Activated B cell treated with CpG ODN at 0.5 μM for 24 hours (primary cell): ENCODE measurements at regions not wholly inside any gene's neighbourhood (a gene's known extent, or its start where the extent isn't known, plus 50 kb on each side); places are given as distances from the start of the nearest gene placed in this dataset.

Source experiments
- ATAC-seq: fragments of 200-7000 bp; cut with Tn5 transposase; one replicate; pipeline ENCODE4 v1.10.0; 2021; ENCODE audit warnings: low read depth, mild to moderate bottlenecking, moderate library complexity
- CTCF ChIA-PET: fragments of 350-600 bp; sonication (Branson Sonifier 250); formaldehyde crosslinking; loops from one replicate; lab custom pipeline; 2021; ENCODE audit warnings: antibody characterized with exemption; lab: Charles Lee
- POLR2A ChIA-PET: fragments of 350-600 bp; sonication (Branson Sonifier 250); formaldehyde crosslinking; loops from one replicate; lab custom pipeline; 2021; ENCODE audit warnings: antibody characterized with exemption; lab: Charles Lee
- DNase-seq: peaks from one replicate; pipeline ENCODE4 v3.0.0; 2022
- H3K27ac Mint-ChIP-seq: one replicate; pipeline ENCODE4 v1.8.0; 2020; ENCODE audit warnings: mixed read lengths
- H3K27me3 Mint-ChIP-seq: one replicate; pipeline ENCODE4 v1.8.0; 2021; ENCODE audit warnings: mixed read lengths
- H3K36me3 Mint-ChIP-seq: one replicate; pipeline ENCODE4 v1.8.0; 2021; ENCODE audit warnings: low read depth, mixed read lengths
- H3K4me1 Mint-ChIP-seq: one replicate; pipeline ENCODE4 v1.8.0; 2021; ENCODE audit warnings: mixed read lengths
- H3K4me3 Mint-ChIP-seq: one replicate; pipeline ENCODE4 v1.8.0; 2020; ENCODE audit warnings: mild to moderate bottlenecking, mixed read lengths
- H3K9me3 Mint-ChIP-seq: one replicate; pipeline ENCODE4 v1.8.0; 2020; ENCODE audit warnings: mixed read lengths
- CTCF ChIP-seq: fragments of 200-600 bp; IDR thresholded peaks from one replicate; pipeline ENCODE4 v1.8.0; 2022; ENCODE audit warnings: antibody characterized with exemption, mild to moderate bottlenecking
- intact Hi-C: fragments of 100-400 bp; cut with micrococcal nuclease; formaldehyde crosslinking; loops from one replicate; pipeline ENCODE4 v1.15.1; 2024

- no peak for ATAC-seq
- Mint-ChIP-seq H3K9me3 (no peaks in the 10 kb centered on the region), H3K4me1 (peaks cover 11% of the 10 kb centered on the region), H3K27ac (no peak overlapping the region), H3K27me3 (peaks cover 19% of the 10 kb centered on the region), H3K36me3 (no peaks in the 10 kb centered on the region), H3K4me3 (peak overlapping the region; percentile 15)
- intact Hi-C loops = no loop called here
- CTCF ChIA-PET = no interaction called here
- no peak for TF ChIP-seq CTCF
- POLR2A ChIA-PET = no interaction called here
- DNase-seq = no peak
Measured at GRCh38 chr9:78131969-78132700, 100.5 kb upstream of the GNAQ start.

- intact Hi-C loops = no loop called here
- peaks cover 25% of the 10 kb centered on the region for H3K27me3 Mint-ChIP-seq
- TF ChIP-seq CTCF = no peak
- no peak for ATAC-seq
- ChIA-PET CTCF (interaction anchor here (1.0 kb wide), 1 partner anchor 9 kb away, joined by 5 read pairs; no protein-coding TSS in a partner anchor), POLR2A (no interaction called here)
- no peak overlapping the region for H3K27ac Mint-ChIP-seq
- no peaks in the 10 kb centered on the region for H3K36me3 Mint-ChIP-seq
- no peak overlapping the region for H3K4me3 Mint-ChIP-seq
- no peak for DNase-seq
- H3K4me1 Mint-ChIP-seq = peaks cover 11% of the 10 kb centered on the region
- H3K9me3 Mint-ChIP-seq = no peaks in the 10 kb centered on the region
Measured at GRCh38 chr9:78130853-78131252, 99.2 kb upstream of the GNAQ start.

GRCh38 chr9:78130004-78130403 is 98.4 kb upstream of the GNAQ start:
- CTCF ChIA-PET = no interaction called here
- Mint-ChIP-seq H3K9me3 (no peaks in the 10 kb centered on the region), H3K27ac (no peak overlapping the region), H3K27me3 (peaks cover 28% of the 10 kb centered on the region), H3K4me1 (peaks cover 11% of the 10 kb centered on the region), H3K4me3 (no peak overlapping the region), H3K36me3 (no peaks in the 10 kb centered on the region)
- DNase-seq (no peak), ATAC-seq (no peak)
- TF ChIP-seq CTCF = no peak
- intact Hi-C loops = no loop called here
- POLR2A ChIA-PET = no interaction called here

GRCh38 chr9:78127279-78128225 is 95.9 kb upstream of the GNAQ start:
- intact Hi-C loops = no loop called here
- POLR2A ChIA-PET = no interaction called here
- Mint-ChIP-seq H3K36me3 (no peaks in the 10 kb centered on the region), H3K9me3 (no peaks in the 10 kb centered on the region), H3K27me3 (peaks cover 49% of the 10 kb centered on the region), H3K27ac (no peak overlapping the region), H3K4me1 (peaks cover 6% of the 10 kb centered on the region), H3K4me3 (no peak overlapping the region)
- CTCF ChIA-PET = no interaction called here
- DNase-seq (no peak), ATAC-seq (no peak)
- no peak for TF ChIP-seq CTCF

GRCh38 chr9:78123808-78124207 is 92.2 kb upstream of the GNAQ start:
- Mint-ChIP-seq H3K9me3 (no peaks in the 10 kb centered on the region), H3K27ac (no peak overlapping the region), H3K4me1 (peaks cover 14% of the 10 kb centered on the region), H3K27me3 (peaks cover 56% of the 10 kb centered on the region), H3K36me3 (no peaks in the 10 kb centered on the region), H3K4me3 (no peak overlapping the region)
- POLR2A ChIA-PET = no interaction called here
- ATAC-seq (no peak), DNase-seq (no peak)
- no peak for TF ChIP-seq CTCF
- intact Hi-C loops = no loop called here
- CTCF ChIA-PET = no interaction called here
